Smooth muscle cell (in vitro differentiated cells): ENCODE measurements at regions not wholly inside any gene's neighbourhood (a gene's known extent, or its start where the extent isn't known, plus 50 kb on each side); places are given as distances from the start of the nearest gene placed in this dataset.
"Not testable (repeated sequence)": the region's sequence is repeated elsewhere in the genome, so short reads cannot be mapped to it uniquely, and the experiment has no call there.

Source experiments
- DNase-seq: peaks from one replicate; lab custom pipeline; 2025; ENCODE audit not compliant: unreplicated experiment; lab: John Stamatoyannopoulos, UW
- H2AFZ ChIP-seq: fragments of 200-600 bp; sonication (generic); 2 replicates; pipeline ENCODE4 v1.6.0; 2016; ENCODE audit warnings: antibody characterized with exemption, low read depth, mild to moderate bottlenecking
- H3F3A ChIP-seq: fragments of 200-600 bp; sonication (generic); 2 replicates; pipeline ENCODE4 v1.6.0; 2017; ENCODE audit warnings: antibody characterized with exemption, low read depth
- H3K27ac ChIP-seq: fragments of 200-600 bp; sonication (generic); 2 replicates; pipeline ENCODE4 v1.5.1; 2016; ENCODE audit warnings: low read depth, mild to moderate bottlenecking
- H3K27me3 ChIP-seq: fragments of 200-600 bp; sonication (generic); 2 replicates; pipeline ENCODE4 v1.6.1; 2016; ENCODE audit warnings: low read depth, mild to moderate bottlenecking
- H3K36me3 ChIP-seq: fragments of 200-600 bp; sonication (generic); 2 replicates; pipeline ENCODE4 v1.5.1; 2016; ENCODE audit warnings: low read depth
- H3K4me1 ChIP-seq: fragments of 200-600 bp; sonication (generic); 2 replicates; pipeline ENCODE4 v1.5.1; 2016; ENCODE audit warnings: low read depth
- H3K4me2 ChIP-seq: fragments of 200-600 bp; sonication (generic); 2 replicates; pipeline ENCODE4 v1.6.0; 2016; ENCODE audit warnings: mild to moderate bottlenecking
- H3K4me3 ChIP-seq: fragments of 200-600 bp; sonication (generic); 2 replicates; pipeline ENCODE4 v1.5.1; 2016; ENCODE audit warnings: mild to moderate bottlenecking
- H3K79me2 ChIP-seq: fragments of 200-600 bp; sonication (generic); 2 replicates; pipeline ENCODE4 v1.6.0; 2016; ENCODE audit warnings: low read depth, mild to moderate bottlenecking
- H3K9ac ChIP-seq: fragments of 200-600 bp; sonication (generic); 2 replicates; pipeline ENCODE4 v1.6.0; 2016; ENCODE audit warnings: low read depth
- H3K9me3 ChIP-seq: fragments of 200-600 bp; sonication (generic); replicated peaks from 2 replicates; pipeline ENCODE4 v1.5.1; 2016; ENCODE audit warnings: low read depth
- H4K20me1 ChIP-seq: fragments of 200-600 bp; sonication (generic); 2 replicates; pipeline ENCODE4 v1.6.0; 2016; ENCODE audit warnings: low read depth
- CTCF ChIP-seq: fragments of 200-600 bp; sonication (generic); IDR thresholded peaks from 2 replicates; pipeline ENCODE4 v1.5.1; 2017; ENCODE audit warnings: borderline replicate concordance, mild to moderate bottlenecking, antibody characterized with exemption; ENCODE audit not compliant: insufficient read depth, poor library complexity, severe bottlenecking
- WGBS: methylation state at CpG from one replicate; pipeline ENCODE4 v1.1.7; 2016; ENCODE audit warnings: low lambda C conversion rate; 5-methylcytosine and 5-hydroxymethylcytosine counted together

GRCh38 chr6:132115714-132116366 lies 164.7 kb upstream of the CCN2 start:
- Histone ChIP-seq H3K27ac (peak overlapping the region; percentile 52), H3K27me3 (no peaks in the 10 kb centered on the region)

GRCh38 chr6:132114201-132114825 lies 163.1 kb upstream of the CCN2 start:
- Histone ChIP-seq H3K4me3 (no peak overlapping the region), H3K9ac (no peak overlapping the region), H3K36me3 (no peaks in the 10 kb centered on the region), H3K4me2 (no peak overlapping the region), H3K9me3 (peaks cover 7% of the 10 kb centered on the region), H2AFZ (no peak overlapping the region), H3K4me1 (peaks cover 3% of the 10 kb centered on the region), H3K27ac (peak overlapping the region; percentile 52), H3K79me2 (no peaks in the 10 kb centered on the region), H3F3A (no peaks in the 10 kb centered on the region), H3K27me3 (no peaks in the 10 kb centered on the region), H4K20me1 (no peaks in the 10 kb centered on the region)
- TF ChIP-seq CTCF: no peak
- WGBS: 80% methylated on average over 8 of the region's 8 CpGs
- no peak for DNase-seq

More at GRCh38 chr6:132115714-132116366, 164.7 kb upstream of the CCN2 start:
- H2AFZ ChIP-seq: no peak overlapping the region
- 76% methylated on average over 7 of the region's 7 CpGs for WGBS
- H3K79me2 ChIP-seq: no peaks in the 10 kb centered on the region
- no peaks in the 10 kb centered on the region for H3K9me3 ChIP-seq
- no peak overlapping the region for H3K4me3 ChIP-seq
- no peak overlapping the region for H3K4me2 ChIP-seq
- H4K20me1 ChIP-seq: no peaks in the 10 kb centered on the region
- H3K4me1 ChIP-seq: peaks cover 3% of the 10 kb centered on the region
- no peak for TF ChIP-seq CTCF
- no peaks in the 10 kb centered on the region for H3F3A ChIP-seq
- no peak overlapping the region for H3K9ac ChIP-seq
- no peaks in the 10 kb centered on the region for H3K36me3 ChIP-seq
- DNase-seq: no peak

GRCh38 chr6:132109752-132110151 lies 158.6 kb upstream of the CCN2 start:
- H2AFZ ChIP-seq, H3K4me1 ChIP-seq, H3K27ac ChIP-seq, H3K36me3 ChIP-seq, H4K20me1 ChIP-seq, H3K9ac ChIP-seq, H3K4me3 ChIP-seq, H3K4me2 ChIP-seq, H3K27me3 ChIP-seq, H3F3A ChIP-seq, H3K79me2 ChIP-seq, DNase-seq: not testable (repeated sequence)
- 88% methylated on average over 6 of the region's 6 CpGs for WGBS
- peaks cover 10% of the 10 kb centered on the region for H3K9me3 ChIP-seq

GRCh38 chr6:132107896-132108295 lies 156.7 kb upstream of the CCN2 start:
- no peak overlapping the region for H3K4me3 ChIP-seq

More at GRCh38 chr6:132107896-132108295, 156.7 kb upstream of the CCN2 start:
- TF ChIP-seq CTCF: no peak
- no peak overlapping the region for H3K9ac ChIP-seq
- H3K79me2 ChIP-seq: no peaks in the 10 kb centered on the region
- no peaks in the 10 kb centered on the region for H3F3A ChIP-seq
- H3K36me3 ChIP-seq: no peaks in the 10 kb centered on the region
- no peak overlapping the region for H2AFZ ChIP-seq
- 82% methylated on average over 2 of the region's 2 CpGs for WGBS
- DNase-seq: no peak
- no peaks in the 10 kb centered on the region for H3K4me1 ChIP-seq
- no peaks in the 10 kb centered on the region for H4K20me1 ChIP-seq
- H3K27ac ChIP-seq: no peak overlapping the region
- H3K4me2 ChIP-seq: no peak overlapping the region
- peaks cover 10% of the 10 kb centered on the region for H3K9me3 ChIP-seq
- no peaks in the 10 kb centered on the region for H3K27me3 ChIP-seq
